ENCODE measurements at regions not wholly inside any gene's neighbourhood (a gene's known extent, or its start where the extent isn't known, plus 50 kb on each side); places are given as distances from the start of the nearest gene placed in this dataset.
A peak's percentile ranks its signal among the peaks of the same experiment; 100 is the strongest.

DNA sequence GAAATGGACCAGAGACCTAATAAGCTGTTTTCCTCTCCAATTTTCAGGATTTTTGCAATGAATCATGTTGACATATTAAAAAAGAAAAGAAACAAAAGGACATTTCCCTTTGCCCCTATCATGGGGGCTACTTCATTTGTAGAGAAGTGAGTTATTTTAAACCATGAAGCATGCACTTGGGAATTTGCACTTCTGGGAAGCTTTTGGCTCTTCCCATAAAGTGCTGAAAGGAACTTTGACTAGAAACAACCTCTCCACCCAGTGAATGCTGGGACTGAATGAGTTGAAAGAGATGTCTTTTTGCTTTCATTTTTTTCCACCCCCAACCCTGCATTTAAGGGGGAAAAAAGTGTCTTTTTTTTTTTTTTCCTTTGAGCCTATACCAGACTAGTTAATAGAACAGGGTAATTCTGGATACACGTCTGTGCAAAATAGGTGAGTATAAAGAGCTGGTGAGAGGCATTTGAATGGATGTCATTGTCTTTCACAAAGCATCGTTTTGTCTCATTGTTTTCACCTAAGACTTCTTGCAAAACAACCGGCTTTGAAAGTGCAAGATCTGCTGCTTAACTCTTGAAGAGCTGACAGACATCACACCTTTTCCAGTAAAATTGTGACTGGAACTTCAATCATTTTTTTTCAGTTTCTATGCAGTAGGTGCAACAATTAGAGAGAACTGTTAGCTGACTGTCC is 138.7 kb upstream of the BACH2 start:
- no peak for DNase-seq (ENCODE audit: low read depth in 2 of 3, low spot score in 1 of 3)

GRCh38 chr6:90434094-90434493 is 137.5 kb upstream of the BACH2 start:
- DNase-seq (ENCODE audit: low read depth in 2 of 3, low spot score in 1 of 3), result no peak

GRCh38 chr6:90432937-90433336 is 136.3 kb upstream of the BACH2 start:
- no peak for DNase-seq (ENCODE audit: low read depth in 2 of 3, low spot score in 1 of 3)

GRCh38 chr6:90432041-90432775 is 135.6 kb upstream of the BACH2 start:
- no peak for DNase-seq (ENCODE audit: low read depth in 2 of 3, low spot score in 1 of 3)

- DNase-seq (ENCODE audit: low read depth in 2 of 3, low spot score in 1 of 3), result no peak
These were observed 134.9 kb upstream of the BACH2 start for GRCh38 chr6:90431576-90431975.

GRCh38 chr6:90429713-90430112 is 133.1 kb upstream of the BACH2 start:
- no peak for DNase-seq (ENCODE audit: low read depth in 2 of 3, low spot score in 1 of 3)

GRCh38 chr6:90428514-90428913 is 131.9 kb upstream of the BACH2 start:
- DNase-seq (ENCODE audit: low read depth in 2 of 3, low spot score in 1 of 3), result no peak

- no peak for DNase-seq (ENCODE audit: low read depth in 2 of 3, low spot score in 1 of 3)
These were observed 128.6 kb upstream of the BACH2 start for GRCh38 chr6:90425161-90425641.

DNA sequence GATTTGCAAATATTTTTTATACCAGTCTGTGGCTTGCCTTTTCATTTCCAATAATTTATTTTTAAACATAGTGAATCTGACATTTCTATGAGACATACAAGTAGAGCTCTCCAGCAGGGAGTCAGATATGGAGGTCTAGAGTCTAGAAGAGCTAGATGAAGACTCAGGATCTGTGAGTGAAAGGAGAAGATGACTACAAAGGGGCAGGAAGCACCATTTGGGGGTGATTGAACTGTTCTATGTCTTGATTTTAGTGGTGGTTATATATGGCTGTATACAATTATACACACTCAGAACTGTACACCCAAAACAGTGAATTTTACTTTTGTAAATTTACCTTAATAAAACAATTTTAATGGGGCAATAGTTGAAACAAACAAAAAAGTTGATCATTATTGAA is 127.9 kb upstream of the BACH2 start:
- no peak for DNase-seq (ENCODE audit: low read depth in 2 of 3, low spot score in 1 of 3)

GRCh38 chr6:90421666-90422065 is 125.0 kb upstream of the BACH2 start:
- DNase-seq (ENCODE audit: low read depth in 2 of 3, low spot score in 1 of 3), result no peak

GRCh38 chr6:90420500-90420899 is 123.9 kb upstream of the BACH2 start:
- DNase-seq (ENCODE audit: low read depth in 2 of 3, low spot score in 1 of 3), result no peak

GRCh38 chr6:90417385-90417784 is 120.7 kb upstream of the BACH2 start:
- no peak for DNase-seq (ENCODE audit: low read depth in 2 of 3, low spot score in 1 of 3)

GRCh38 chr6:90416322-90416721 is 119.7 kb upstream of the BACH2 start:
- DNase-seq (ENCODE audit: low read depth in 2 of 3, low spot score in 1 of 3), result no peak

GRCh38 chr6:90415178-90415577 is 118.5 kb upstream of the BACH2 start:
- no peak for DNase-seq (ENCODE audit: low read depth in 2 of 3, low spot score in 1 of 3)

GRCh38 chr6:90414352-90414751 is 117.7 kb upstream of the BACH2 start:
- DNase-seq (ENCODE audit: low read depth in 2 of 3, low spot score in 1 of 3), result no peak

- DNase-seq (ENCODE audit: low read depth in 2 of 3, low spot score in 1 of 3), result peak; percentile 72 to 82 (median 77)
These were observed 117.2 kb upstream of the BACH2 start for GRCh38 chr6:90413867-90414266.

DNA sequence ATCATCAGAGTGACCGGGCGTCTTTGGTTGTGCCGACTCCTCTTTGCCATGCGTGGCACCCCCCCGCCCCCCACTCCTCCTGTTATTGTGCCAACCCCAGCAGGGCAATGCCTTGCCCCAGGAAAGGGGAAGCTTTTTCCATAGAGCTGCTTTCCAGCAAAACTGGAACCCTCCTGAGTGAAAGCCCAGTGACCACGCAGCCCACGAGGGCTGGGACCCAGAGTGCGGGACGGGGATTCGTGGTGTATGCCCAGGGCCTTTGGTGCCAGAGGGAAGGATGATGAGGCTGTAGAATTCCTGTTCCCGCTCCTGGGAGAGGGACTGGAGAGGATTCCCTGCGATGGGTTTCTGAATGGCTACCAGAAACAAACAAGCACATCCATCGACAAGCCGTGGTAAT is 116.8 kb upstream of the BACH2 start:
- DNase-seq (ENCODE audit: low read depth in 2 of 3, low spot score in 1 of 3), result no peak

DNA sequence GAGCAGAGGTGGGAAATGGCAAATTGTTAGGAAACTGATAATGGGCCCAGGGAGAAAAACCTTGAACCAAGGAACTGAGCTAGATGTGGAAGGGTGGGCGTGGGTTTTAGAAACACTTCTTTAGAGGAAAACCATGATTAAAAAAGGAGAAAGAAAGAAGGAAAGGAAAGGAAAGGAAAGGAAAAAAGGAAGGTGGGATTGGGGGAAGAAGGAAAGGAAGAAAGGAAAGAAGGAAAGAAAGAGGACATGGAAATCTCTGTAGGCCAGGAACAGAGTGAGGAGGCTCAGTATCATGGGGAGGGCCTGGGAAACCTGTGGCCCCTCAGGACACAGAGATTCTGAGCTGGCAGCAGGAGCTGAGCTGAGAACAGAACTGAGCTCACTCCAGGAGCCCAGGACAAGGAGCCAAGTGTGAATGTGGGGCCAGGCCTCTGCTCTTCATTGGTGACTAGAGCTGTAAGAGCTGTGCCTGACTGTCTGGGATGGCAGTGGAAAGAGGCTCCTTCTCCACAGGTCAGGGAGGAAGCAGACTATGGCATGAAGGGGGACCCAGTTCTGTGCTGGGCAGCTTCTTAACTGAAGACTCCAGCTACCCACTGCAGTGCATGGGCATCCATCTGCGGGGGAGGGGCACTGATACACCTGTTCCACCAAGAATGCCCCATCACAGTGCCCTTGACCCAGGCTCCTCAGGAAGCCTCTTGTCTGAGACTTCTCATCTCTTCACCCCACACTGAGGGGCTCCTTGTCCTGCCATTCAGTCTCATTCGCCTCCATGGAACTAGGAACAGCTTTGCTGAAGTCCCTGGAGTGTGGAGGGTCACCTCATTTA is 116.1 kb upstream of the BACH2 start:
- DNase-seq (ENCODE audit: low read depth in 2 of 3, low spot score in 1 of 3), result no peak

GRCh38 chr6:90411292-90411781 is 114.7 kb upstream of the BACH2 start:
- DNase-seq (ENCODE audit: low read depth in 2 of 3, low spot score in 1 of 3), result peak in 2 of 3 donors; percentile 62 to 76

DNA sequence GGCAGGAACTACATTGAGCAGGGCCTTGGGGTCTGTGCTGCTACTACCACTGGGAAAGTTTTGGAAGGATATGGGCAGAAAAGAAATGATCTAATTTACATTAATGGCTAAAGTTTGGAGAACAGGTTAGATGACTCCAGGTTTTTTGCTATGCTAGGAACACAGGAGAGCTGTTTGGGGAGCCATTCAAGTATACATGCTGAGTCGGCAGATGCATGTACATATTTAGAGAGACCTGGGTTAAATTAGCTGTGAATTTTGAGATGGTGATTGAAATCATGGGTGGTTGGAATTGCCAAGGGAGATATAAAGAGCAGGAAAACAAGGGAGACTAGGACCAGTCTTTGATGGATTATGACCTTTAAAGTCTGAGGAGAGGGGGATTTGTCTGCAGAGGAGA is 113.1 kb upstream of the BACH2 start:
- no peak for DNase-seq (ENCODE audit: low read depth in 2 of 3, low spot score in 1 of 3)

GRCh38 chr6:90406957-90407356 is 110.3 kb upstream of the BACH2 start:
- no peak for DNase-seq (ENCODE audit: low read depth in 2 of 3, low spot score in 1 of 3)
